ENCODE measurements at regions not wholly inside any gene's neighbourhood (a gene's known extent, or its start where the extent isn't known, plus 50 kb on each side); places are given as distances from the start of the nearest gene placed in this dataset.

DNA sequence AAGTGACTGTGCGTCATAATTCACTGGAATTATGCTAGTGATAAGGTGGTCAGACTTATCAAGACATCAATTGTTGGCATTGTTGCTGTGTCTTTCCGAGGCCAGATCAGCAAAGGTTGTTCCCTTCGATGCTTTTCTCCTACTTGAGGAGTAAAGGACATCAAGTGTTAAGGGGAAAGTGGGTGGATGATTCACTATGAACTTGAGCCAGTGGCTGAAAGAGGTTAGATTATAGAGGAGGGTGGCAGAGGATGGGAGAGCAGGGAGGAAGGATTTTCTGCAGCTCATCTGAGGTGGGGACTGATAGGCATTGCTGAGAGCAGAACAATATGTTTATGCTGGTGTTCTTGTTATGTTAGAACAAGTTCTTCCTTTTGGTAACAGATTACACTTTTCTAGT is 131.4 kb upstream of the AGR3 start:
- TF ChIP-seq, protein P1, sequence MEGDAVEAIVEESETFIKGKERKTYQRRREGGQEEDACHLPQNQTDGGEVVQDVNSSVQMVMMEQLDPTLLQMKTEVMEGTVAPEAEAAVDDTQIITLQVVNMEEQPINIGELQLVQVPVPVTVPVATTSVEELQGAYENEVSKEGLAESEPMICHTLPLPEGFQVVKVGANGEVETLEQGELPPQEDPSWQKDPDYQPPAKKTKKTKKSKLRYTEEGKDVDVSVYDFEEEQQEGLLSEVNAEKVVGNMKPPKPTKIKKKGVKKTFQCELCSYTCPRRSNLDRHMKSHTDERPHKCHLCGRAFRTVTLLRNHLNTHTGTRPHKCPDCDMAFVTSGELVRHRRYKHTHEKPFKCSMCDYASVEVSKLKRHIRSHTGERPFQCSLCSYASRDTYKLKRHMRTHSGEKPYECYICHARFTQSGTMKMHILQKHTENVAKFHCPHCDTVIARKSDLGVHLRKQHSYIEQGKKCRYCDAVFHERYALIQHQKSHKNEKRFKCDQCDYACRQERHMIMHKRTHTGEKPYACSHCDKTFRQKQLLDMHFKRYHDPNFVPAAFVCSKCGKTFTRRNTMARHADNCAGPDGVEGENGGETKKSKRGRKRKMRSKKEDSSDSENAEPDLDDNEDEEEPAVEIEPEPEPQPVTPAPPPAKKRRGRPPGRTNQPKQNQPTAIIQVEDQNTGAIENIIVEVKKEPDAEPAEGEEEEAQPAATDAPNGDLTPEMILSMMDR (IDR thresholded peaks at IDR 0.05; ENCODE audit: control extremely low read depth in 1 of 3, insufficient read depth in 1 of 3, low read depth in 1 of 3, low read length in 3 of 3), result no peak
- TF ChIP-seq EP300 (IDR thresholded peaks at IDR 0.05; ENCODE audit: borderline replicate concordance in 1 of 2, low read depth in 2 of 2, low read length in 2 of 2) (no peak), RFX5 (IDR thresholded peaks at IDR 0.05; ENCODE audit: borderline replicate concordance, low read depth, low read length) (no peak), CEBPB (IDR thresholded peaks at IDR 0.05; ENCODE audit: low read depth, low read length) (no peak), KDM1A (IDR thresholded peaks at IDR 0.05; ENCODE audit: borderline replicate concordance, low read length) (no peak), RAD21 (IDR thresholded peaks at IDR 0.05 in 1 of 2, conservative IDR thresholded peaks at IDR 0.05 in 1 of 2; ENCODE audit: low read depth in 2 of 2, low read length in 2 of 2) (no peak), POLR2AphosphoS5 (IDR thresholded peaks at IDR 0.05; ENCODE audit: low read depth, low read length) (no peak), CBX5 (IDR thresholded peaks at IDR 0.05; ENCODE audit: low read depth, low read length) (no peak), RNF2 (IDR thresholded peaks at IDR 0.05; ENCODE audit: borderline replicate concordance, low read depth, low read length, missing control alignments, poor library complexity, severe bottlenecking) (no peak), ASH2L (IDR thresholded peaks at IDR 0.05; ENCODE audit: low read length) (no peak), MAX (IDR thresholded peaks at IDR 0.05) (no peak)
